K562 (cell line): ENCODE measurements at regions not wholly inside any gene's neighbourhood (a gene's known extent, or its start where the extent isn't known, plus 50 kb on each side); places are given as distances from the start of the nearest gene placed in this dataset.
A peak's percentile ranks its signal among the peaks of the same experiment; 100 is the strongest.

Source experiments
- ATF7 ChIP-seq: fragments of 450-650 bp; IDR thresholded peaks from 2 replicates; pipeline ENCODE4 v1.7.1; 2014; ENCODE audit warnings: mild to moderate bottlenecking, moderate library complexity
- BHLHE40 ChIP-seq: IDR thresholded peaks from 2 replicates; pipeline ENCODE4 v1.6.1; 2011; ENCODE audit warnings: low read length, improper control_type of control experiment
- CTCF ChIP-seq, 3 experiments: IDR thresholded peaks in 2 of 3; conservative IDR thresholded peaks in 1 of 3; 2 replicates each; pipeline ENCODE4 v1.5.1; 2011 to 2012; ENCODE audit warnings: low read length in 3 of 3, mild to moderate bottlenecking in 3 of 3, control low read depth in 2 of 3, improper control_type of control experiment in 1 of 3, inconsistent platforms in 1 of 3, low read depth in 1 of 3, mixed read lengths in 1 of 3, moderate library complexity in 1 of 3; ENCODE audit not compliant: insufficient read depth in 2 of 3
- HMG20B ChIP-seq: fragments of 250-450 bp; sonication (Bioruptor Pico); IDR thresholded peaks from 2 replicates; pipeline ENCODE4 v1.5.0; 2021; ENCODE audit warnings: mild to moderate bottlenecking
- MEF2D ChIP-seq: conservative IDR thresholded peaks from 2 replicates; pipeline ENCODE4 v1.6.1; 2016; ENCODE audit warnings: low read depth, missing genetic modification characterization, missing compliant biosample characterization
- MLX ChIP-seq, 2 experiments: fragments of 450-650 bp in 1 of 2; sonication (generic) in 1 of 2; formaldehyde crosslinking; conservative IDR thresholded peaks; 2 replicates each; pipeline versions ENCODE4 v1.4.0 to v1.8.1; 2020 to 2022; ENCODE audit warnings: mild to moderate bottlenecking in 1 of 2, missing genetic modification reagents in 1 of 2
- NFYB ChIP-seq: IDR thresholded peaks from 2 replicates; pipeline ENCODE4 v1.6.1; 2011; ENCODE audit warnings: mild to moderate bottlenecking, moderate library complexity; ENCODE audit not compliant: insufficient read length; ENCODE audit errors: extremely low read depth
- PML ChIP-seq: IDR thresholded peaks from 2 replicates; pipeline ENCODE4 v1.6.1; 2012; ENCODE audit warnings: low read length, inconsistent platforms
- POLR2A ChIP-seq: fragments of 450-650 bp; conservative IDR thresholded peaks from 2 replicates; pipeline ENCODE4 v1.6.1; 2016
- SRF ChIP-seq, 2 experiments: fragments of 250-450, 450-650 bp in 1 of 2; sonication (Bioruptor Pico) in 1 of 2; sonication (generic) in 1 of 2; formaldehyde crosslinking; IDR thresholded peaks; 2 replicates each; pipeline versions ENCODE4 v1.5.0 to v1.5.1; 2020 to 2022; ENCODE audit warnings: mild to moderate bottlenecking in 1 of 2, missing genetic modification reagents in 1 of 2
- USF1 ChIP-seq: sonication (generic); formaldehyde crosslinking; IDR thresholded peaks from 2 replicates; pipeline ENCODE4 v1.9.0; 2022; ENCODE audit warnings: mild to moderate bottlenecking, missing genetic modification reagents
- VEZF1 ChIP-seq: fragments of 200-800 bp; sonication (Bioruptor generic); IDR thresholded peaks from 2 replicates; pipeline ENCODE4 v1.6.1; 2017; ENCODE audit warnings: missing genetic modification characterization, missing compliant biosample characterization
- ZFPM2 ChIP-seq: fragments of 250-450 bp; sonication (Bioruptor Pico); IDR thresholded peaks from 2 replicates; pipeline ENCODE4 v1.5.1; 2022; ENCODE audit warnings: mild to moderate bottlenecking
- ZNF311 ChIP-seq: fragments of 250-450 bp; sonication (Bioruptor Pico); IDR thresholded peaks from 2 replicates; pipeline ENCODE4 v1.4.0; 2020; ENCODE audit warnings: mild to moderate bottlenecking, moderate library complexity

DNA sequence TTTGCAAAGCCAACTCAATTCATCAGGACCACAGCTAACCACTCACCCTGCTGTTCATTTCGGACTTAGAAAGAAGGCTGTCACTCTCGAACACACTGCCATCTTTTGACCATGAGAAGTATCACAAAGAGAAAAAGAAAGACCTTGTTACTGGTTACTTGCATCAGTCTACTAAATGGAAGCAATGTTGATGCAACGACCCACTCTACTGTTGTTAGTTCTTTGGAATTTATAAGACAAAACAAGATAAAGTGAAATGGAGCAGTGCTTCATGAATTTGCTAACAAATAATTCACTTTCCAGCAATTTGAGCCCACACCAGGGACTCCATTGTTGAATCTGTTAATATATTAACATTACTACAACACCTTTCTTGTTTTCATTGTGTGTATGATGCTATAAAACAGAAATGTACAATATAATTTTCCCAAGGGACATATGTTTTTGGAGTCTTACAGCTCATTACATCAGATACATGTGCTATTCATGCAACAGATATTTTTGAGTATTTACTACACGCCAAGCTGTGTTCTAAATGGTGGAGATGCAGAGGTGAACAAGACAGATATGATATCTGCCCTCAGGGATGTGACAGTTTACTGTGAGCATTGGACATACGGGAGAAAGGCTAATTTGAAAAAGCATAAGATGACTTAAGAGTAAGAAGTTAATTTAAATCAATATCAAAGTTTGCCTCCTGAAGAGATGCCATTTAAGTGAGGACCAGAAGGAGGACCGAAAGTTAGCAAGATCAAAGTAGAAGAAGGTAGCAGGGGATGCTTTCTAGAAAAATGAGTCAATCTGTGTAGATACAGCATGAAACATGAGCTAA, 87.2 kb downstream of the AREG start:
- TF ChIP-seq HMG20B (CRISPR knock-in tag) (no peak), MLX (CRISPR knock-in tag; conservative IDR thresholded peaks at IDR 0.05) (no peak), SRF (CRISPR knock-in tag; IDR thresholded peaks at IDR 0.05) (no peak), CTCF (IDR thresholded peaks at IDR 0.05 in 2 of 3, conservative IDR thresholded peaks at IDR 0.05 in 1 of 3; ENCODE audit: insufficient read depth in 2 of 3, low read depth in 1 of 3, low read length in 3 of 3) (peak; percentile 79 to 99 (median 98)), ZNF311 (CRISPR knock-in tag) (no peak), BHLHE40 (no peak), ZFPM2 (CRISPR knock-in tag) (no peak), POLR2A (no peak), NFYB (no peak), USF1 (no peak), PML (no peak), MEF2D (0 out of 2 replicates have a peak, but pooled peaks have one; percentile 57), VEZF1 (CRISPR knock-in tag) (peak; percentile 27), ATF7 (peak; percentile 84; the same call in 1 of the 2 replicates)
